Ishikawa (cell line): ENCODE measurements at regions not wholly inside any gene's neighbourhood (a gene's known extent, or its start where the extent isn't known, plus 50 kb on each side); places are given as distances from the start of the nearest gene placed in this dataset.

Experiments used
- CEBPB ChIP-seq: IDR thresholded peaks from 2 replicates; pipeline ENCODE4 v1.6.1; 2012
- CREB1 ChIP-seq: IDR thresholded peaks from 2 replicates; pipeline ENCODE4 v1.6.1; 2012; ENCODE audit warnings: low read depth
- EGR1 ChIP-seq: IDR thresholded peaks from 2 replicates; pipeline ENCODE4 v1.6.1; 2012
- EP300 ChIP-seq: IDR thresholded peaks from 2 replicates; pipeline ENCODE4 v1.6.1; 2012; ENCODE audit warnings: borderline replicate concordance
- FOXM1 ChIP-seq: IDR thresholded peaks from 2 replicates; pipeline ENCODE4 v1.6.1; 2012; ENCODE audit warnings: low read depth, borderline replicate concordance
- MAX ChIP-seq: IDR thresholded peaks from 2 replicates; pipeline ENCODE4 v1.6.1; 2012
- RAD21 ChIP-seq: IDR thresholded peaks from 2 replicates; pipeline ENCODE4 v1.6.1; 2012; ENCODE audit warnings: low read depth
- REST ChIP-seq: IDR thresholded peaks from 2 replicates; pipeline ENCODE4 v1.6.1; 2012; ENCODE audit warnings: low read depth, mild to moderate bottlenecking
- TAF1 ChIP-seq: IDR thresholded peaks from 2 replicates; pipeline ENCODE4 v1.6.1; 2012; ENCODE audit warnings: low read depth, mild to moderate bottlenecking
- TEAD4 ChIP-seq: IDR thresholded peaks from 2 replicates; pipeline ENCODE4 v1.6.1; 2012
- USF1 ChIP-seq: IDR thresholded peaks from 2 replicates; pipeline ENCODE4 v1.6.1; 2012
- YY1 ChIP-seq: IDR thresholded peaks from 2 replicates; pipeline ENCODE4 v1.6.1; 2012; ENCODE audit warnings: low read depth
- ZBTB7A ChIP-seq: IDR thresholded peaks from 2 replicates; pipeline ENCODE4 v1.6.1; 2012; ENCODE audit warnings: low read depth

GRCh38 chr2:78423631-78424030 lies 601.9 kb upstream of the REG3G start:
- TF ChIP-seq CREB1 (no peak), RAD21 (no peak), CEBPB (no peak), TAF1 (no peak), FOXM1 (no peak), EP300 (no peak), MAX (no peak), REST (no peak), EGR1 (no peak), ZBTB7A (no peak), USF1 (no peak), TEAD4 (no peak), YY1 (no peak)
